NT2/D1 (cell line): ENCODE measurements at regions not wholly inside any gene's neighbourhood (a gene's known extent, or its start where the extent isn't known, plus 50 kb on each side); places are given as distances from the start of the nearest gene placed in this dataset.

Experiments used
- SUZ12 ChIP-seq: IDR thresholded peaks from 2 replicates; pipeline ENCODE4 v1.6.1; 2011; ENCODE audit not compliant: insufficient read length, insufficient read depth; ENCODE audit errors: extremely low read depth
- YY1 ChIP-seq: IDR thresholded peaks from 2 replicates; pipeline ENCODE4 v1.6.1; 2011; ENCODE audit not compliant: insufficient read length, insufficient read depth
- ZNF274 ChIP-seq: IDR thresholded peaks from 2 replicates; pipeline ENCODE4 v1.6.1; 2011; ENCODE audit warnings: mild to moderate bottlenecking, low read depth, low read length

DNA sequence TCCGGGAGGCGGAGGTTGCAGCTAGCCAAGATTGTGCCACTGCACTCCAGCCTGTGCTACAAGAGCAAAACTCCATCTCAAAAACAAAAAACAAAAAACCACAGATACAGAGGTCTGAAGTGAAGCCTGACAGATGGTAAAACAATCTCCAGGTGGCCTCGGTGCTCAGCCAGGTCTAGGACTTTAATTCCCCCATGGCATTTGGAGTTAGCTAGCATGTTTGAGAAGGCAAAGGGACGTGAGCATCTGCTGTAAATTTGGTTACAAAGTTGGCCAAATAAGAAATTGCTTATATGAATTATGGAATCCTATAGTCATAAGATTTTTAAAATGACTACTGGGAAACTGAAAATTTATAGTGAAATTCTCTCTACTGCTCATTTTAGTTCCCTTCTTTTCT is 98.3 kb upstream of the FMN2 start:
- TF ChIP-seq YY1 (no peak), ZNF274 (no peak), SUZ12 (no peak)
